HG02759 (cell line): ENCODE measurements at regions not wholly inside any gene's neighbourhood (a gene's known extent, or its start where the extent isn't known, plus 50 kb on each side); places are given as distances from the start of the nearest gene placed in this dataset.
"Not testable (repeated sequence)": the region's sequence is repeated elsewhere in the genome, so short reads cannot be mapped to it uniquely, and the experiment has no call there.

Source experiments
- ATAC-seq: cut with Tn5 transposase; IDR thresholded peaks from one replicate; pipeline ENCODE4 v1.9.1; 2021; ENCODE audit warnings: mild to moderate bottlenecking, moderate library complexity; ENCODE audit not compliant: unreplicated experiment

DNA sequence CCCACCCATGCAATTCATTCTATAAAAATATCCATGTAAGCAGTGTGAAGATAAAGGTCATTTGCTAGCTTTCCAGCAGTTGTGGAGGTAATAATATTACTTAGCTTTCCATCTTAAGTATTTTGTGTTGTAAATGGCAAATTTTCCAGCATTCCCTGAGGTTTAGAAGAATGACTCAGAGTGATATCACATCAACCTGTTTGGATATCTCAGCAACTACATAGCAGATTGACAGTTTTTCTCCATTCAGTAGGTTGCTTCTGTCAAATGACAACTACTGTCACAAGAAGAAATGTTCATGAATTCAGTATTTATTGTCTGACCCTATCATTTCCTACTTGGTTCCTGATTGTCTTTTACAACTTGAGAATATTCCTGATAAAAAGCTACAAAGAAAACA lies 434.9 kb upstream of the GALNTL6 start:
- no peak for ATAC-seq

DNA sequence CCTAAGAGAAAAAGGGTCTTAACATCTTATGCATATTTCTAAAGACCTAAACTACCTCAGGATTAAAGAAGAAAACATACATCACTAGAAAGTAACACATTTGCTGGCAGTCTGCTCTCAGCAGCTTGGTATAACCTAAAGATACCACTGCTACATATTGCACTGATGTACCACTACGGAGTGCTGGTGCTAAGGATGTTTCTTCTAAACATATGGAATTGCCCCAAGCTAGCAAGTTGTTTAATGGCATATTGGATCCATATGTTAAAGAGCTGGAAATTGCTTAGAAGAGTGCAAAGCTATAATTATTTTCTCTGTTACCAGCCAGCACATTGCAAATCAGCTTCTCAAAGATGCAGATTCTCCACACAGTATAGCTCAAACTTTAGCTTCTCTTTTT lies 436.5 kb upstream of the GALNTL6 start:
- ATAC-seq: no peak

DNA sequence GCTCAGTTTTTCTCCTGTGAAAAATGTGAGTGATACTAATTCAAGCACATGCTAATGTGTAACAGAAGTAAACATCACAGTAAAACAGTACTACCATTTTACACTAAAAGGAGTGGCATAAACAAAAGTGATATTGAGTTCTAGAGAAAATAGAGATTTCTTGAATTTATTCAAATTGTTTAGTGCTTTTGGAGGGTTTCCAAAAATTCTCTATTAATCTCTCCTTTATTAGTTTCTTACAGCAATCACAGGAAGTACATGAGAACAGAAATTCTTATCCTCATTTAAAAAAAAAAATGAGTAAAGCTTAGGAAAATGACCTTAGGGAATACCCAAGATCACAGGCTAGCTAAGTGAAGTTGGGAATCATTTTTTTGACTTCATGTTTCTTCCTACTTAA lies 459.7 kb upstream of the GALNTL6 start:
- ATAC-seq: no peak

DNA sequence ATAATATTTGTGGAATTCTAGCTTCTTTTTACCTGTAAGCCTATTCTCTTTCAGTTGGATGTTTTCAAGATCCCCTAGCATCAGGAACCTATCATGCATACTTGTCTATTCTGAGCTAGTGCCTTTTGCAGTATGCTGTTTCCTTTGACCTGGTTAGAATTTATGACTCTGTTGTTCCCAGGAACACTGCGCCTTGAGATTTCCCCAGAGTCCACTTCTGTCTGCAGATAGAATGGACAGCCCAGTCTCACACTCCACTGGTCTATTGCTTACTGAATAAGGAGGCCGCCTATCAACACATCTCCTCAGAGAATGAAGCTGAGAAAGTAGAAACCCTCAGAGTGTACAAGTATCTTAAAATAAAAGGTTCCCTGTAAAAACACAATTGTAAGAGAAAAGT lies 465.1 kb upstream of the GALNTL6 start:
- ATAC-seq: no peak

DNA sequence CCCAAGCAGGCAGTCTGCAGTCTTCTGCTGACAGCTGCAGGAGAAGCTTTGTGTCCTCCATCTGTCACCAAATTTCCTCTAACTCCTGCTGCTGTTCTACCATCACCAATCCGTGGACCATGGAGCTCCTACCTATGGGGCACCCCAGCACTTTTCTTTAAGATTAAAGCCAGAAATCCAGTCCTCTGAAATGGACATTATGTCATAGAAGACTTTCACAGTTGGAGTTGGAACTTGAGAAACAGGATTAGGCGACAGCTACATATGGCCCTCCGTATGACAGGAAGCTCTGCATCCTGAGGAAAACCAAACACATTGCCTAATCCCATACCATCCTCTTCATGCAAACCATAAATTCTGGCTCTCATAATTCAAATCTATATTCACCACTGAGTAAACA lies 470.6 kb upstream of the GALNTL6 start:
- no peak for ATAC-seq

DNA sequence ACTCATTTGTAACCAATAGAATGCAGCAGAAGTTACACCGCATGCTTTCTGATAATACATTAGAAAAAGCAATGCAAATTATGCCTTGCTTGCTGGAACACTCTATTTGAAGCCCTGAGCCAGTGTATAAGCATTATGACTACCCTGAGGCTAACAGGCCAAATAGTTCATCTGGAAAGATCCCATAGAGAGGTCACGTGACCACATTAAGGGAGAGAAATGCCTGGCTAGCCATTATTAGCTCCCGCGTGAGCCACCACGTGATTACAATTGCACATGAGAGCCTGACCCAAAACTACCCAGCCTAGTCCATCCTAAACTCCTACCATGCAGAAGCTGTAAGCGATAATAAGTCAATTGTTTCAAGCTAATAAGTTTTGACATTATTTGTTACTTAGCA lies 472.9 kb upstream of the GALNTL6 start:
- no peak for ATAC-seq

DNA sequence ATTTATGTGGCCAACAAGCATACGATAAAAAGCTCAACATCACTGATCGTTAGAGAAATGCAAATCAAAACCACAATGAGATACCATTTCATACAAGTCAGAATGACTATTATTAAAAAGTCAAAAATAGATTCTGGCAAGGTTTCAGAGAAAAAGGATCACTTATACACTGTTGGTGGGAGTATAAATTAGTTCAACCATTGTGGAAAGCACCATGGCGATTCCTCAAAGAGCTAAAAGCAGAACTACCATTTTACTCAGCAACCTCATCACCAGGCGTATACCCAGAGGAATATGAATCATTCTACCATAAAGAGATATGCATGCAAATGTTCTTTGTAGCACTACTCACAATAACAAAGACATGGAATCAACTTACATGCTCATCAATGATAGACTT lies 478.7 kb upstream of the GALNTL6 start:
- ATAC-seq: peak; percentile 86

DNA sequence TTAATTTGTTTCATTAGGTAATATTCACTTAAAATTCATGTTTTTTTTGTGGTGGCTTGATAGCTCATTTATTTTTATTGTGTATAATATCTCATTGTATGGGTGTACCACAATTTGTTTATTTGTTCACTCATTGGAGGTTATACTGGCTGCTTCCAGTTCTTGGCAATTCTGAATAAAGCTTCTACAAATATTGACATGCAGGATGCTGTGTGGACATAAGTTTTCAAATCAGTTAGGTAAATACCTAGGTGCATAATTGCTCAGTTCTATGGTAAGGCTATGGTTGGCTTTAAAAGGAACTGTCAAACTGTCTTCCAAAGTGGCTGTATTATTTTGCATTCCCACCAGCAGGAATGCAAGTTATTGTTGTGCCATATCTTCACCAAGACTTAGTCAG lies 504.5 kb upstream of the GALNTL6 start:
- no peak for ATAC-seq

DNA sequence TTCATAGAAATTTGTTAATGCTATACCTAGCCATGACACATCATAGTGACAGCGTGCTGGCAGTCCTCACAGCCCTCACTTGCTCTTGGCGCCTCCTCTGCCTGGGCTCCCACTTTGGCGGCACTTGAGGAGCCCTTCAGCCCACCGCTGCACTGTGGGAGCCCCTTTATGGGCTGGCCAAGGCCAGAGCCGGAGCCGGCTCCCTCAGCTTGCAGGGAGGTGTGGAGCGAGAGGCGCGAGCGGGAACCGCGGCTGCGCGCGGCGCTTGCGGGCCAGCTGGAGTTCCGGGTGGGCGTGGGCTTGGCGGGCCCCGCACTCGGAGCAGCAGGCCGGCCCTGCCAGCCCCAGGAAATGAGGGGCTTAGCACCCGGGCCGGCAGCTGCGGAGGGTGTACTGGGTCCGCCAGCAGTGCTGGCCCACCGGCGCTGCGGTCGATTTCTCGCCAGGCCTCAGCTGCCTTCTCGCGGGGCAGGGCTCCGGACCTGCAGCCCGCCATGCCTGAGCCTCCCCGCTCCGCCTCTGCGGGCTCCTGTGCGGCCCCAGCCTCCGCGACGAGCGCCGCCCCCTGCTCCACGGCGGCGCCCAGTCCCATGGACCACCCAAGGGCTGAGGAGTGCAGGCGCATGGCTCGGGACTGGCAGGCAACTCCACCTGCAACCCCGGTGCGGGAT lies 515.0 kb upstream of the GALNTL6 start:
- ATAC-seq: not testable (repeated sequence)

DNA sequence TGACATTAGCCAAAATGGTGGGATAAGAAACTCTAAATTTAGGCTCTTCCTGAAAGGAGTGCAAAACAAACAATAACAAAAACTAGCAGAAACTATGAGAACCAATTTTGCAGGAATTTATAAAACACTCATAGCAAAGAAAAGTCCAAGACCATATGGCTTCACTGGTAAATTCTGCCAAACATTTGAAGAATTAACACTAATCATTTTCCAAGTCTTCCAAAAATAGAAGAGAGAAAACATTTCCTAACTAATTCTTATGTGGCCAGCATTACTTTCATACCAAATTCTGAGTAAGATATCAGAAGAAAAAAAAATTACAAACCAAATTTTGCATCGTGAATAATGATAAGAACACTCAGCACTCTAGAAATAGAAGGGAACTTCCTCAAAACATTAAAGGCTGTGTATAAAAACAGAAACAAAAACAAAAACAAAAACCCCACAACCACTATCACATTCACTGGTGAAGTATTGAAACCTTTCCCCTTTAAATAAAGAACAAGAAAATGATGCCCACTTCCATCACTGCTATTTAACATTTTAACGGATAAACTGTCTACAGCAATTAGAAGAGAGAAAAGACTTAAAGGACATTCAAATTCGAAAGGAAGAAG lies 524.3 kb upstream of the GALNTL6 start:
- no peak for ATAC-seq

DNA sequence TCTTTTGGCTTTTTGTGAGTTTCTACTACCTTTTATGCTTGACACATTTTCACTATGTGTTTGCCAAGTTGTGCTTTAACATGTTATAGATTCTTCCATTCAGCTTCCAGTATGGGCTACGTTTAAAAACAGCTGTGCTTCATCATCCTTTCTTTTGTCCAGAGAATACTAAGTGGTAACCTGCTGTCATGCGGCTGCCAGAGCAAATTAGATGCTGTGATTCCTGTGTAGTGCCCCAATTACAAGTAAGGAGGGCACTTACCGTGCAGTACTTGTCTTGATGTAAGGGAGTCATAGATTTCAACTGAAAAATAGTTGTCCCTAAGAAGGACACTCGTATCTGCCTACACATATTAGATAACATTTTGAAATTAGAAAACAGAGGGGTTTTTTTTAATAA lies 531.8 kb upstream of the GALNTL6 start:
- no peak for ATAC-seq

DNA sequence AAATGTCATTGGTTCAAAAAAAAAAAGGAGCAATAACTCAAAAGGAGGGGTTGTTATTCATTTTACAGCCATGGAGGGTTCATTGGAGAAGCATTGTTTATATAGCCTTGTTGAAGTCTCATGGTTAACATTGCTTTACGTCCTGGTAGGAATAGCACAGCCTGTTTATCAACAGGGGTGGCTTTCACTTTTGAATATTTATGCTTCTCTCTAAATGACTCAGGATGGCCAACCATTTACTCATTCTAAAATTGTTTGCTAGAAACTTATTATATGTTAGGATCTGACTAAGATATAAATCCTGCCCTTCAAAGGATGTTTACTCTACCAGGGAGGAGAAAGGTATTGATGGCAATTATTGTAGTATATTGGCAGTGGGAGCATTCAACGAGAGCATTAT lies 534.1 kb upstream of the GALNTL6 start:
- ATAC-seq: no peak

DNA sequence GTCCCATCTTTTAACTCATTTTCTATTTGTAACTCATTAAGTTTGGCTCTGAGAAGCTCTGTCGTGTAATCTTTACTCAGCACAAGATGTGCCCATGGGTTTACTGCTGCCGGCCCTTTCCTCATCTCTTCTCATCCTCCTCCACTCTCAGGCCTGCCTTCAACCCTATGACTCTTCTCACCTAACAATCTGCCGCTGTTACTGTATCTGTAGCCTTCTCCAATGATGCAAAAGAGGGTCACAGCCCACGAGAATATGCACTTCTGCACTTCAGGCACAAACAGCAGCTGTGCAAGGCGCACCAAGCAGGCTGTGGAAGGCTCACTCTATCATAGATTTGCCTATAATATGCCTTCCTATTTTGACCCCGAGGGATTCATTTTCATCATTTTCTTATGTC lies 546.5 kb upstream of the GALNTL6 start:
- no peak for ATAC-seq

DNA sequence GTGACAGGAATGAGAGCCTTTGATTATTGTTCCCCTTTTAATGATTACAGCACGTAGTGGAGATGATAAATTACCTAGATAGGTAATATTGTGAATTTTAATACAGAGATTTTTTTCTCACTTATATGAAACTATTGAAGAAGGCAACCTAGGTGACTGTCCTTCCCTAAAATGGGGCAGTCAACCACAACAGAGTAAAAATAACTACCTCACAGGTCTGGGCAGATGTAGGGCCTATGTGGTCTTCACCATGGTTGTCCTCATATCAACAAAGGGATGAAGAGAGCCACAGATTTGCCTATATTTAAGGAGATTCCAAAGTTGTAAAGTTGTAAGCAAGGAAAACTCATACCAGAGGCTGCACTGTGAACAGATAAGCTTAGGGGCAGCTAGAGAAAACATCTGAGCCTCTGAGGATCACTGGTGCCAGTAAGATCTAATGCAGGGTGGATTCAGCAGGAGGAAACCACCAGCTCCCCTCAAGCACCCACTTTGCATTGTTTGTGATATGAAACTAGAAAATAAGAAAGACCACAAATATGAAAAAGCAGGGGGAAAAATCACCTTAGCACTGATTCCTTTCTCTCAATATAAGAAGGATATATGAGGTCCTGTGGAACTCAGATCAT lies 547.9 kb upstream of the GALNTL6 start:
- no peak for ATAC-seq

DNA sequence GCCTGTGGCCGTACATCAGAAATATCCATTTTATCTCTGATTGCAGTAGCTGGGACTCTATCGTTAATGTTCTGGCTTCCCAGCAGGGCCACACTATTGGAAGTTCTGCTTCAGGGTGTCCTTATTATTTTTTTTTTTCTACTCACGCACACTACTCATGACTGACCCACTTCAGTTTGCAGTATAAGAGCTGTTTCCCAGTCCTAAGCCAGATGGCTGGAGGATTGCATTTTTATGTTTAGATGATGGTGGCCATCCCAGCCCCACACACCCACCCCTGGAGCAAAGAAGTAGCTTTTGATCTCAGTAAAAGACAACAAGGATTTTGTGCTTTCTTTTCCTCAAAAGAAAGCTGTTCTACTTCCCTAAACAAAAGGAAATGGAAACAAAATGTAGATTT lies 557.0 kb upstream of the GALNTL6 start:
- ATAC-seq: no peak

DNA sequence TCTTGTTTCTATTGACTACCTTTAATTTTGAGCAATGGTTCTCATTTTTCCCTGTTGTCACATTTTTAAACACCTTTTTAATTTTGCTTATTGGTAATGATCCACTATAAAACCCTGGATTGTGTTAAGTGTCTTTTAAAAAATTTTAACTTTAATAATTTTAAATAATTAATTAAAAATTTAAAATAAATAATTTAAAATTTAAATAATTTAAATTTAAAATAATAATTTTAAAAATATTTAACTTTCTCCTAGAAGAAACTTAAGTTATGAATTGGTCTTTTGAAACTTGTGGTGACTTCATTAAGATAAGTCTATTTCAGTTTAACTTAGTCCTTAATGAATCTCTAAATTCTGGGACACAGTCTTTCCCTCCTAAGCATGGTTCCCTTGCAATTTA lies 566.3 kb upstream of the GALNTL6 start:
- no peak for ATAC-seq

DNA sequence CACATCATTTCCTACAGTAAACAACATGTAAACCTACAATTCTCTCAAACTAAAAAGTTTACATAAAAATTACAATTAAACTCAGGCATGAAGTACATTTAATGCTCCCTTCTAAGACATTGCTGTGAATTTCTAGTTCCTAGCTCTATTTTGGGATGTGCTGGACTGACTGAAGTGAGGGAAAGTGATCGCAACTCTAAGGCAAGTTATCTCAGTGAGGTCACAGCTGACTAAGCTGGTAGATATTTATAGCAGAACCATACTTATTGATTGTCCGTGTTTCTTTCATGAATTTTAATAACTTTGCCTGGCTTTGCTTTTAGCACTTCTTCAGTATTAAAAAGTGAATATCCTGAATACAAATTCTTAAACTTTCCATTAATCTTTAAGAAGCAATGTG lies 570.4 kb upstream of the GALNTL6 start:
- ATAC-seq: no peak

DNA sequence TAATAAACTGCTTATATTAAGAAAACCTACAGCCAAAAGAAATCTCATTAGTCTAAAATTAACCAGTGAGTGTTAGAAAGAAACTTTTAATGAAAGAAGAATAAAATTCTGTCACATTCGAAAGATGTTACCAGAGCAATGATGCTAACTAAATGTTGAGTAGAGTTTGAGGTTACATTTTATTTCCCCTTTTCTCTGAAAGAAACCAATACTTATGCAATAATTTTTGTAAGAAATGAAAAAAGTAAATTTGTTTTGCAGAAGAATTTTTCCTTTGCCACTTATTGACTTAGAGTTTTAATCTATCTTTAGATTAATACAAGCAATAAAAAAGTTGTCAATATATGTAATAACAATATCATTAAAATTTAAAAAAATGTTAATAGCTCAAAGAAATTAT lies 574.0 kb upstream of the GALNTL6 start:
- no peak for ATAC-seq

DNA sequence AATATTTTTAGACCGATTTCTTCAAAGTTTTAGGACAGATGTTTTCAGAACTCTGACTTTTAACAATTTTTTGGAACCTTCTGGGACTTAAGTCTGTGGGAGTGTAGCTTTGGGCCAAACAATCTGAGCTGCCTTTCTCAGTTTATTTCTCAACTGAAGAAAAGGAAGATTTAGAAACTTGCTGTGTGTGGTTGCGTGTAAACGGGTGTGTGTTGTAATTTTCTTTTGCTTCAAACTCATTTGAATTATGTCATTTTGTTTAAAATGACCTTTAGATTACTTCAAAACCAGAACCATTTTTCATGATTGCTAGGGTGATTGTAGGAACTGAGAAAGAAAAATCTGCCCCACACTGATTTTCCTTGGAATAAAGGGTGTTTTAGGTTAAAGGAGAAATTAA lies 577.7 kb upstream of the GALNTL6 start:
- ATAC-seq: no peak

DNA sequence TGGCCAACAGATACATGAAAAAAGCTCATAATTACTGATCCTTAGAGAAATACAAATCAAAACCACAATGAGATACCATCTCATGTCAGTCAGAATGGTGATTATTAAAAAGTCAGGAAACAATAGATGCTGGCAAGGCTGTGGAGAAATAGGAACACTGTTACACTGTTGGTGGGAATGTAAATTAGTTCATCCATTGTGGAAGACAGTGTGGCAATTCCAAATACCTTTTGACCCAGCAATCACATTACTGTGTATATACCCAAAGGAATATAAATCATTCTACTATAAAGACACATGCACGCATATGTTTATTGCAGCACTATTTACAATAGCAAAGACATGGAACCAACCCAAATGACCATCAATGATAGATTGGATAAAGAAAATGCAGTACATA lies 583.9 kb upstream of the GALNTL6 start:
- not testable (repeated sequence) for ATAC-seq

DNA sequence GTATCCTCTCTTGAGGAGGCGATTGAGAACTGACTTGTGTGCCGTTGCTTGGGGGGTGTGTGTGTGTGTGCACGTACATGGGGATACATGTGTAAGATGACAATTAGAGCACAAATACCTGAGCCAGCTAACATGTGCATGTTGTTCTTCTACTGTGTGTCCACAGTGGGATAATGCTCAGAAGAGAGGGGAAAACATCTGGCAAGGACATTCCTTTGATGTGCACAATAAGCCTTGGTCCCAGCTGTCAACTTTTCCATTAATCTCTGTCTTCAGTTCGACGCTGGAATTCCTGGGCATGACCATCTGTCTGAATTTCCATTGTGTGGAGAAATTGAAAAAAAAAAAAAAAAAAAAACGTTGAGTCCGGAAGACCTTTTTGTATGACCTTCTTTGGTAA lies 592.0 kb upstream of the GALNTL6 start:
- ATAC-seq: no peak

DNA sequence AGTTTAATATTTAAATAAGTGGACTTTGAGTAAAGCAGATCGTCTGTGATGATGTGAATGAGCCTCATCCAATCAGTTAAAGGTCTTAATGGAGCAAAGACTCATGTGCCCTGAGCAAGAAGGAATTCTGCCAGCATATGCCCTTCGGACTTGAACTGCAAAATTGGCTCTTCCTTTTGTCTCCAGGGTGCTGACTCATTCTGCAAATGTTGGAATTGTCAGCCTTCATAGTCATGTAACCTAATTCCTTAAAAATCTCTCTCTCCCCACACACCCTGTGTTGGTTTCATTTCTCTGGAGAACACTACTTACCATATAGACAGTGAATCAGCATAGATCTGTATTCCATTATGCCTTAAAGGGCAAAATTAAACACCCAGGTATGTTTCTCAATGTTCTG lies 609.8 kb upstream of the GALNTL6 start:
- ATAC-seq: no peak

DNA sequence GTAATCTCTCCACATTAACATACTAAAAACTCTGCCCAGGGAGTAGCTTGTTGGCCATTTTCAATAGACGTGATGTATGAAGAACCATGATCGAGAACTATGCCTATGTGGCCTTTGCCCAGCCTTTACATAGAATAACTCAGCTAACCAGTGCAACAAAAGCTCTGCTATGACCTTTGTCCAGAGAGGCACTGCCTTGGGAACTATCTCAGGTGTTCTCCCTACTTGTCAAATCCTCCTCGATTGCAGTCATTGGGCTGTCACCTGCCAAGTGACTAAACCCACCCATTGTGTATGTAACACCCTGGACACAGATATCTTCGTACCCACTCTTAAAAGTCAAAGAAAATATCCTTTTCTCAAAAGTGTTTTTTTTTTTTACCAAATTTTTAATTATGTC lies 610.3 kb upstream of the GALNTL6 start:
- no peak for ATAC-seq
